ENCODE measurements at regions not wholly inside any gene's neighbourhood (a gene's known extent, or its start where the extent isn't known, plus 50 kb on each side); places are given as distances from the start of the nearest gene placed in this dataset.

DNA sequence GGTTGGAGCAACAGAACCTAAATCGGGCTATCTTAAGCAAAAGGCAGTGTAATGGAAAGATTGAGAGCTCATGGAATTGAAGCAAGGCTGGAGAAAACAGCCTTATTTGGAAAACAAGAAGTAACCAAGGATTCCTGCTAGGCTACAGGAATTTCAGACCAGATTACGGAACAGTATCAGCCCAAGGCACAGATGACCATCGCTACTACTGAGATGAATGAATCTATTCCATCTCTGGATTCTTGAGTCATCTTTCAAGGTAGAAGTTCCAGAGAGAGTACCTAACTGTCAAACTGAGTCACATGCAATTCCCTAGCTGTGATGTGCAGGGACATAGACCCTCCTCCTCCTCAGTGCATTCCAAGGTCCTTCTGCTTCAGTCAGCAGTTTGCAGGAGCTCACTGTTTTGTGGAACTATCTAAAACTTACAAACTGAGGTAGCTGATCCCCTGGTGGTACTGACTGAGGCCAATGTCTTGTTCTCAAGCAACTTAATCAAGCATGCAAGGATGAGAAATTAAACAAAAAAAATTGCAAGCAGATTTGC is 62.0 kb upstream of the SMLR1 start:
- DNase-seq (ENCODE audit: low read depth), result no peak

DNA sequence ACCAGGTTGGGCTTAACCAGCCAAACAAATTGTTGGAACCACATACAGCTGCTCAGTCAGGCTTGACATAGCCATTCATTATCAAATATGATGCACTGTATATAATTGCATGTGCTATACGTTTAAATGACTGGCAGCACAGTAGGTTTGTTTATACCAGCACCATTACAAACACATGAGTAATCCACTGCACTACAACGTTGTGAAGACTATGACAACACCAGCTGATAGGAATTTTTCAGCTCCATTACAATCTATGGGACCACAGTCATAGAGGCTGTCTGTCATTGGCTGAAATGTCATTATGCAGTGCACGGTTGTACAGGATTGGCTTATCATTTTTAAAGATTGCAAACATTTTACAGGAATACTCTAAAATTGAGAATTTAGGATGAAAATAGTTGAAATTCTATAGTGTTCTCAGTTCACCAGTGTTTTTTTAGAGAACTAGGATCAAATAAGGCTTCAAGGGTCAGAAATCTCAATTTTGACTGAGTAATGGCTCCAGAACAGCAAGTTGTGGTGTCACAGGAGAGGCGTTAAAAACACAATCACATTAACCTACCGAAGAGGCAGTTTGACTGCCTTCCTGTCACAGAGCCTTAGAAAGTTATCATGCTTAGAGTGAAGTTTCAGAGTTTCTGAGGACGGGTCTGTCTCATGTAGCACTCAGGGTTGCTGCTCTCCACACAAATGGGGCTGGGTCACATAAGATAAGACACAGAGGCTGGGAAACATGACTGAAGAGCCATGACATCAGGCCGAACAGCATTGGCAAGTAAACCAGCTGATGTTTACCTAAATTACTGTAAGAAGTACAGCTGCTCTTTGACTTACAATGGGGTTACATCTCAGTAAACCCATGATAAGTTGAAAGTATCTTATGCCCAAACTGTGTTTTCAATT is 60.7 kb upstream of the SMLR1 start:
- no peak for DNase-seq (ENCODE audit: low read depth)

DNA sequence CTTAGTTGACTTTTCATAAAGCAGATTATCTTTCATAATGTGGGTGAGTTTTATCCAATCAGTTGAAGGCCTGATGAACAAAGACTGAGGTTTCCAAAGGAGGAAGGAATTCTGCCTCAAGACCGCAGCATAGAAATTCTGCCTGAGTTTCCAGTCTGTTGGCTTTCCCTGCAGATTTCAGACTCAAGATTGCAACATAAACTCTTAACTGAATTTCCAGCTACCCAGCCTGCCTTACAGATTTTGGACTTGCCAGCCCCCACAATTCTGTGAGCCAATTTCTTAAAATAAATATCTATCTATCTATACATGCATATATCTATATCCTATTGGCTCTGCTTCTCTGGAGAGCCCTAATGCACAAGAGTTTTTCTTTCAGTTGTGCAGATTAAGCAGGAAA is 57.3 kb upstream of the SMLR1 start:
- no peak for DNase-seq (ENCODE audit: low read depth)

DNA sequence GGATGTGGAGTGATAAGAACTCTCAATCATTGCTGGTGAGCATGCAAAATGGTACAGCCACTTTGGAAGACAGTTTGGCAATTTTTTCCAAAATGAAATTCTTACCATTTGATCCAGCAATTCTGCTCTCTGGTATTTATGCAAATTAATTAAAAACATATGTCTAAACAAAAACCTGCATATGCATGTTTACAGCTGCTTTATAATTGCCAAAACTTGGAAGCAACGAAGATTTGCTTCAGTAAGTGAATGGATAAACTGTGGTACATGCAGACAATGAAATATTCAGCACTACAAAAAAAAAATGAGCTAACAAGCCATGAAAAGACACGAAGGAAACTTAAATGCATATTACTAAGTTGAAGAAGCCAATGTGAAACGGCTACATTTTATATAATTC is 55.5 kb upstream of the SMLR1 start:
- no peak for DNase-seq (ENCODE audit: low read depth)

DNA sequence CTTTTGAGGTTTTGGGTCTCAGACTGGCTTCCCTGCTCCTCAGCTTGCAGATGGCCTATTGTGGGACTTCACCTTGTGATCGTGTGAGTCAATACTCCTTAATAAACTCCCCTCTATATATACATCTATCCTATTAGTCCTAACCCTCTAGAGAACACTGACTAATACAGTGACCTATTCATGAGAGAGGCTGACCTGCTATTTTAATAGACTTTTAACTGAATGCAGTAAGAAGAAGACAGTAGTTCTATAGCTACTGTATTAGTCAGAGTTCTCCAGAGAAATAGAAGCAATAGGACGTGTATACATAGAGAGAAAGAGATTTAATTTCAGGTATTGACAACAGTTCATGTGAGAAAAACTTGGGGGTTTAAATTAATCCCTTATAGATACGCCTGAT is 53.3 kb upstream of the SMLR1 start:
- no peak for DNase-seq (ENCODE audit: low read depth)

DNA sequence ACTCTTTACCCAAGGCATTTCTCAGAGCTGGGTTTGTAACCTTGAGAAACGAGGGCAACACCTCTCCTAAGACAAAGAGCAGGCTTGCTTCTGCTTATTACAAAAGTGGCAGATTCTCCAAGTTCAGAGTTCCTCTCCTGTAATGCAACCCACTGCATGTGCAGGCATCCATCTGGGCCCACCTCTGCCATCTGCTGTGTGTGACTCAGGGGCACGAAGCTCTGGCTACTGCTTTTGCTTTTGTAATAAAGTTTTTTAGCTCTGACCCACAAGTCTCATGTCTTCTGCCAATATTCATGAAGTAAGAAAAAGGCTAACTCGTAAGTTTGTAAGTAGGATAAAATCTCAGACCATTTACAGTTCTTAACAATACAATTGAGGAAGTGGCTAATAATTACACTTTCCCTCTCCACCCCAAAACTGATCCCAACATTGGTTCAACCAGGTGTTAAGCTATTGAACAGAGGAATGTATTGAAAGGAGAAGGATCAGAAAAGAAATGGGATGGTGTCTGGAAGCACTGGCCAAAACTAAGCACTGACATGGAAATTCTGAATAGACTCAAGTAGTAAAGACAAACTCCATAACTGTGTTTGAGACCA is 51.7 kb upstream of the SMLR1 start:
- no peak for DNase-seq (ENCODE audit: low read depth)

DNA sequence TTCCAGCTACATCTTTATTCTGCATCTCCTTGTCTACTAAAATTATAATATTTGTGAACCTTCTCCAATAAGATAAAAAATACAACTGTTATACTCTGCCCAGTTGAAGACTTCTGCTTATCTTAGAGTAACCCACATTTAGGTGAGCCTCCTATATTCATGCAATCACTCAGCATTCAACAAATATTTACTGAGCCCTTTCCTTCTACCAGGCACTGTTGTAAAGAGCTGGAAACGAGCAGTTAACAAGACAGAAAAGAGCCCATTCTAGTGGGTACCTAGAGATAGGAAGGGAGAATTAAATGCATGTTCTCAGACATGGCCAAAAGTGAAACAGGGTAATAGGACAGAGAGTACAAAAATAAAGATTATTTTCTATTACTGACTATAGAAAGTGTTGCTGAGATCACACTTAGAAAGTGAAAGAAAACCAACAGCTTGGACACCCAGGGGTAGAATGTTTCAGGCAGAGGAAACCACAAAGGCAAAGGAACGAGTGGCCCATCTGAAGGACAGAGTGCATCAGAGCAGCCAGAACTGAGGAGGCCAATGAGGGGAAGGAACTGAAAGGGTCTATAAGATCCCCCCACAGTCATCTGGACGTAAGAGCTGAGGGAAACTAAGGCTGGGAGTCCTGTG is 50.8 kb upstream of the SMLR1 start:
- DNase-seq (ENCODE audit: low read depth), result no peak
